NCI-H345 treated with DMSO at 0.1 percent for 48 hours (cell line): ENCODE measurements at regions not wholly inside any gene's neighbourhood (a gene's known extent, or its start where the extent isn't known, plus 50 kb on each side); places are given as distances from the start of the nearest gene placed in this dataset.

Source experiments
- DNase-seq: peaks from one replicate; lab custom pipeline; 2025; ENCODE audit not compliant: unreplicated experiment; lab: John Stamatoyannopoulos, UW

DNA sequence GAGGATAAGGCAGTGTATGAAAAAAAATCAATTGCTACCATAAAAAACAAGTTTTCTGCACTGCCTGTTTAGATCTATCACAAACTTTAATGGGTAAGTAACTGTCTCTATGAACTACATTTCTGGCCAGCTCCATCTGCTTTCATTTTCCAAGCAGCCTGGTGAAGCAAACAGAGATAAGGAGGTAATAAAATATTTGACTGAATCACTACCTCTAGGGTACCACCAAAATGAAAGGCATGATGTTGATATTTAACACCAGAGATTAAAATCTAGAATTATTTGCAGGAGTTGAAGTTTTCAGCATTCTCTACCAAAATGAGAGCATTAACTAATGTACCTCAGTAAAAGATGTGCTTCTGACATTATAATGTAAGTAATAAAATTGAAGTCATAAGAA, 863.5 kb upstream of the MGAT4C start:
- DNase-seq = no peak

DNA sequence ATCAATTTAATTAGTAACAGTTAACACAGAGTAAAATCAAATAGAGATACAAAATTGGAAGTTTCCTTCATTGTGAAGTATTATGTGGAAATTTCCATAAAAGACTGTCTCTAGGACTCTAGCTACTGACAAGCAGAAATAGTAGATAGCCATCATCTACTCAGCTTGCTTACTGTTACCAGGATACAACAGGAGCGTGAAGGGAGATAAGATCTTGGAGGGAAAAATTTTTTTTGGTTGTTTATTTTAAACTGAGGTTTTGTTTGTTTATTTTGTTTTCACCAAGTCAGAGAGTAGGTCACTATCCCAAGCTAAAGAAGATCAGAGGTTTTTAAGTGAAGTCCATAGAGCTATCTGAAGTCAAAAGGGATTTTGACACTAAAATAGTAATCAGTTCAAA, 861.3 kb upstream of the MGAT4C start:
- no peak for DNase-seq

DNA sequence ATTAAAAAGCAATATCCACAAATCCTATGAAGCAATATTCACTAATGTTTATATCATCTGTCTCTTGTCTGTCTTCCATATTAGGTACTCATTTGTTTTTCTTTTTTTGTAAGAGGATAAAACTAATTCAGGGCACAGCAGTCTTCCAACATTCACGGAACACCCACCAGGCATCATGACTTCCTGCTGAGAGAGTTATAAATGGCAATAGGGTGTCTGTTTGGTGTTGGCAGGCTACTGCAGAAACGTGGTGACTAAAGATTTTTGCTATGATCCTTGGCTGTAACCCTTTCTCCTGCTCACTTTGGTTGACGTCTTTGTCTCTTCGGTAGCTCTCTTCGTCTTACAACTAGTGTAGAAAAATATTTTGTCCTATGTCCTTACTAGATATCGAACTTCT, 860.6 kb upstream of the MGAT4C start:
- DNase-seq = no peak

DNA sequence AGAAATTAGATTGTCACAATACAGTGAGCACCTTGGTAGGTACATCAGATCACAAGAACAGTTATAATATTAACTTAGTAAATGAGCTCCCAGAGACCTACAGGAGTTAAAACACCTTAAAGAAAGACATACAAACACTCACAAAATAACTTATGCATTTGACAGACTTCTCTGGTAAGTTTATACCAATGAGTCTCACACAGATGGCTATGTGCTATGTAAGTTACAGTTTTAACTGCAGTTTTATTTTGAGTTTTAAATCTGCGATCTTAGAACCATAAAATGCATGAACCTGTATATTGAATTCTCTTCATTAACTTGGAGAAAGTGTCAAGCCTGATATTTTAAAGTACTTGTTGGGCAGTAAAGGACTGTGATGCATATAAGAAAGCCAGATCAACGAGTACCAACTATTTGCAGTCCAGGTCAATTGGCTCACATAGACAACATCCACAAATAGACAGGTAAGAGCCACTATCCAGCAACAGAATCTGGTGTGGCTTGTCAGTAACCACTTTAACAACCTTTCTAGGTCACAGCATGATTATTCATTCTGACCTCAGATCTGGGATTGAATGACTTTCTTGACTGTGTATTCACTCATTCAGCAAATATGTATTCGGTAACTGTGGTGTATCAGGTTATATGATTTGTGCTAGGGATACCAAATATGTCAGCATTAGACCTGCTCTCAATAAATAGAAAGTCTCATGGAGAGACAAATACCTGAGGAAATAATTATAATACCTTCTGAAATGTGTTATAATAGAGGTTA, 856.6 kb upstream of the MGAT4C start:
- no peak for DNase-seq

DNA sequence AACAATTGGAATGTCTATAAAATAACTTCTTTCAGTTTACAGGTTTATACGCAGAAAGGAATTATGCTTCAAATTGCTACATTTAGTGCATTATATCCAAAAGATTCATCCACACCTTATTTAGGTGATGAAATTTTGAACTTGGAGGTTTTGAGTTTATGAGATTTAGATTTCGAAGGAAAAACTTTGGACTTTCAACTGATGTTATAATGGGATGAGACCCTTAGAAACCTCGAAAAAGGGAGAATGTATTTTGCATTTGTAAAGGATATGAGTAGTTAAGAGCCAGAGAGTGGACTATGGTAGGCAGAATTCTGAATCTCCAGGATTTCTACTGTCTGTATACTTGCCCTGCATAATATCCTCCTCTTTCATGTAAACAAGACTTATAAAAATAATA, 851.6 kb upstream of the MGAT4C start:
- no peak for DNase-seq

DNA sequence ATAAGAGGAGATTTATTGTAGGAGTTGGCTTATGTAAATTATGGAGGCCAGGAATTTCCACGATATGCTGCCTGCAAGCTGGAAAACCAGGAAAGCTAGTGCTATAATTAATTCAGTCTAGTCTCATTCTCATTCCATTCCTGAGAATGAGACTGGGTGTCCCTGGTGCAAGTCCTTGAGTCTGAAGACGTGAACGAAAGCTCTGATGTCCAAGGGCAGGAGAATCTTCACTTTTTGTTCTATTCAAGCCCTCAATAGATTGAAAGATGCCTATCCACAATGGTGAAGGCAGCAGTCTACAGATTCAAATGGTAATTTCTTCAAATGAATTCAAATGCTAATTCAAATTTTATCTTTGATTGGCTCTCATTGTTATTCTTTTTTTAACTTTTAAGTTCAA, 851.1 kb upstream of the MGAT4C start:
- no peak for DNase-seq

DNA sequence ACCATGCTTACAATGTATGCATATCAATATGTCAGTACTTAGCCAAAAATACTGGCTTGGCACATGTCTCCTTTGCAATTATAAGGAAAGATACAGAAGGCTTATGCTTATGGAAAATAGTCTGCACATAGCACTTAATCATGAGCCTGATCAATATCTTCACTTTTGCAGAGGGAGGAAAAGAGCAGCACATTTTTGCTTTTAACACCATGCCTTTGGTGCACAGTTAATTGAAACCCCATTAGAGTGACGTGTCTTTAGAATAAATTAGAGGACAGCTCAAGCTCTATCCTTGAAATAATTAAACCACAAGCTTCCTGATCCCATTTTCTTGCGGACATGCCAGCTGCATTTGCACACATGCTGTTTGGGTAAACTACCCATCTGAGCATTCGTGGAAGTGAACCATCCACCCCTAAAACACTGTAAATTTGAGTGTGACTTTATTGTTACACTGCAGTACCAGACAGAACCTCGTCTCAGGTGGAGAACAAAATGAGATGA, 839.9 kb upstream of the MGAT4C start:
- DNase-seq = no peak

DNA sequence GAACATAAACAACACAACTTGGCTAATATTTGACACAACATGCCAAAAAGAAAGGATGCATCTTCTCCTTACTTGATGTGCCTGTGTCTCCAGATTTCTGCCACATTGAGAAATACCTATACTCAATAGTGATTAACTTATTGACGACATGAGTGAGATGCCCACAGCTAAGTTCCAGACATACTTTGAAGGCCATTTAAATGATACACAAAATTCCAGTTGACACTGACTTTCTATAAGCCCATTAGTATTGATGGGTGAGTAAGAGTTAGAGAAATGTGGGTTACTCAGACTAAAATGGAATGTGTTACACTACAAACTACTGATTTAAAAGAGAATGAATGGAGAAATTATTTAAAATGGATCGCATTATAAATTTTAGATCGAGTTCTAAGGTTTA, 838.2 kb upstream of the MGAT4C start:
- DNase-seq = no peak

DNA sequence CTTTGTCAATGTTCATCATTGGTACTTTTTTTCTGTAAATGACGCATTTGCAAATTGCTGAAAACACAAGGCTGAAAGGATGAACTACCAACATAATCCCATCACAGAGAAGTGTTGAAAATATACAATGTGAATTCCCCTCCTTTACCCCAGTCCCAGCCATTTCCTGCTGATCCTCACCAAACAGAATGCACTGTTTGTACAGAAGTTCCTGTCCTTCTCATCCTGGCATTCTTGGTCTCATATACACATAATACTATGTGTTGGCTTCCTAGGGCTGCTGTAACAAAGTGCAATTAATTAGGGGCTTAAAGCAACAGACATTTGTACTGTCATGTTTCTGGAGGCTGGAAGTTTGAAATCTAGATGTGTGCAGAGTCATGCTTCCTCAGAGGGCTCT, 836.2 kb upstream of the MGAT4C start:
- no peak for DNase-seq

DNA sequence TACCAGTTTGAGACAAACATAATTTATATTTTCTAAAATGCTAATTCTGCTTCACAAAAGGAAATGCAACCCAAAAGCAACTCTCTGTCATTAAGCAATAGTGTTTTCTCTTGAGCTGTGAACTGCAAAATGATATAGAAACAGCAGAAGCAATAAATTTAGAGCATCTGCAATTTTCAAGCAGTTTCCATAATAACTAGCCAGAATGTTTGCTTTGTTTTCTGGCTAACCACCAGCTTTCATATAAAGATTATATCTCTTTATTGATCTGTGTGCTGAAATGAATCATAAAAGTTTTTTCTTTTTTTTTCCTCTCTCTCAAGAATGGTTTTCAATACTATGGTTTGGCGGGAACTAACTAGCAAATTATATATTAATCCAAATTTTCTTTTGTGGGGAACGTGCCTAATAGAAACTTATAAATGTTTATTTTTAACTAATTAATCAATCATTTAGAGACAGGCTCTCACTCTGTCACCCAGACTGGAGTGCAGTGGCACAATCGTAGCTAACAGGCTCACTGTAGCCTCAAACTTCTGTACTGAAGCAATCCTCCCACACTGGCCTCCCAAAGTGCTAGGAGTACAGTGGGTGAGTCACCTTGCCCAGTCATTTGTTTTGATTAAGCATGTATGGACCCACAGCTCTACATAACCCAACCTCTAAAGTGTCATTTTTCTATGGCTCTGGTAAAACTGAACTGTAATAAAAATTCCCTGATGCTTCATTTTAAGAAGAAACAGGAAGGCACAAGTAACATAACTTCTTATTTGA, 830.1 kb upstream of the MGAT4C start:
- no peak for DNase-seq

DNA sequence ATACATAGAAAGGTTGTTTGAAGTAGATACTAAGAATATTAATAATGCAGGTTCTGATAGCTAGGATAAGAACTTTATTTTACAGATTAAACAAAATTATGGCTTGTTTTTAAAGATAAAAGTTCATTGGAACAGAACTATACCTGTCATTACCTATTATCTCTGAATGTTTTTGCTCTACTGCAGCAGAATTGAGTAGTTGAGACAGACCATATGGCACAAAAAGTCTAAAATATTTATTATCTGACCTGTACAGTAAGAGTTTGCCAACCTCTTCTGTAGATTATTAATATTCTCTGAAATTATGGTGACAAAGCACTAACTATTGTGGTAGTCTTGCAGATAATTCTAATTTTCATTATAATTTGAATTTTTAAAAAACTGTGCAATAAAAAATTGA, 829.1 kb upstream of the MGAT4C start:
- no peak for DNase-seq

DNA sequence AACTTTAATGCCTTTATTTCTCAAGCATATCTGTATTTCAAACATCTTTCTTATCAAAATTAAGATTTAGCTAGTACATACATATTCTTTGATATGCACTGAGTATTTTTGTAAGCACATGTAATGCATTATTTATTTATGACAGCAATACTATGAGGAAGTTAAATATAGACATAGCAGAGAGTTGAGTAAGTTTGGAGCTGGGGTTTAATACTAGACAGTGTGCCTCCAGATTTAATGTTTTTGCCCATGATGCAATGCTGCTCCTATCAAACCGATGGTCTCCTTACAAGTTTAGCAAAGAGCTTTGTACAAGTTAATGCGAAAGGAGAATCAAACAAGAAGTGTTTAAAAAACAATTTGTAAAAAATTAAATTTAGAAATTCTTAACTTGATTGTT, 826.6 kb upstream of the MGAT4C start:
- DNase-seq = no peak

DNA sequence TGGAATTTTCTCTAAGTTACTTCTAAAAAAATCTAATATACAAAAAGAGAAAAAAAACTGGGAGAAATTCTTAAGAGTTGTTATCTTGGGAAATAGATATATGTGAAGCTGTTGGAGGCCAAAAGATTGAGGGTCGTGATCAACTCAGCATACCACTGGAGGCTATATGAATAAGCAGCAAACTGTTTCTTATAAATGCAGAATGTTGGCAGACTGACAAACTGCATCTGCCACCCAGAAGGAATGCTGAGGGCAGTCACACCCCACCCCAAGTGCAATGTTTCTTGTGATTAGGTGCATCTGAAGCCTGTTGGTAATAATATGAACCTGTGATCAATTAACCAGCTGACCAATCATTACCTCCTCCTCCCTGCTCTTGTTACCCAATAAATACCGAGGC, 818.6 kb upstream of the MGAT4C start:
- no peak for DNase-seq

DNA sequence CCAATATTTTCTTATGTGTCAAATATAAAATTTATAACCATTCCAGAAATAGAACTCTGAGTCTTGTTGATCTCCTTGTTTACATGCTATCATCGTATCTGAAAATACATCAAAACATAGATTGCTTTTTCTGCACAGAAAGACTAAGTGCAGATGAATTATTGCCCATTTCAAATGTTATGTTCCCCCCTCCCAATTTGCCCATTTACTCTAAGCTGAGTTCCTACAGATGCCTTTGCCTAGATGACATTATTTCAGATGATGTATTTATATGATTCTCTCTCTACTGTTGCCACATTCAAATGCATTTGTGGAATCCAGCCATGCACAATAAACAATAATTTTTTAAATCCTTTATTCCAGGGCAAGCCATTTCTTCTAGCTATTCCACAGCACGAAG, 810.1 kb upstream of the MGAT4C start:
- DNase-seq = no peak

DNA sequence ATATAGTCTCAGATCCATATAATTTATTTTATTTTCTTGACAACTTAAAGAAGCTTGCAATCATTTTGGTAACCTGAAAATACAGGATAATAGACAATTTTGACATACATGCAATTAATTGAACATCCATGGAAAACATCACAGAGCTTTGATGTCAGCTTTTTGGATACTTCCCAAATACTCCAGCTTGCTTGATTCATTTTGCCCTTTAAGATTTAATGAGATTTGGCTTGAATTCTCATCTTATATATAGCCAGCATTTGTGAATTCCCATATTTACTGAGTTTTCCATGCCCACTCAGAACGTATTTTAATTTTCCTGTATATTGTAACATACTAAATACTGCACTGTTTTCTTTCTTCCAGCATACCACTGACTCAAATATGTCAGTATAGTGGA, 803.0 kb upstream of the MGAT4C start:
- no peak for DNase-seq

DNA sequence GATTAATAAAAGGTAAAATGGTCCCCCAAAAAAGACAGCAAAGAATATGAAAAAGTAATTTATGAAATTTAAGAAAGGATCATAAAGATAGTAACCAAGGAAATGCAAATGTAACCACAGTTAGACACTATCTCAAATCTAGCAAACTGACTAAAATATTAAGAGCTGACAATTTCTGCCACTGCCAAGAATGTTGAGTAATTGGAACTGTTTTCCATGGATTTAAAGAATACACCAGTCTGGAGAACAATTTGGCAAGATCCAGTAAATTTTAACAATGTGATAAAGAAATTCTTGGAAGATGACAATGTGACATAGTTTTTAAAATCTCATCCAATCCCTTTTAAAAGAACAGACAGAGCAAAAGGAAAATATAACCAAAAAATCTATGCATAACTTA, 798.0 kb upstream of the MGAT4C start:
- DNase-seq = no peak

DNA sequence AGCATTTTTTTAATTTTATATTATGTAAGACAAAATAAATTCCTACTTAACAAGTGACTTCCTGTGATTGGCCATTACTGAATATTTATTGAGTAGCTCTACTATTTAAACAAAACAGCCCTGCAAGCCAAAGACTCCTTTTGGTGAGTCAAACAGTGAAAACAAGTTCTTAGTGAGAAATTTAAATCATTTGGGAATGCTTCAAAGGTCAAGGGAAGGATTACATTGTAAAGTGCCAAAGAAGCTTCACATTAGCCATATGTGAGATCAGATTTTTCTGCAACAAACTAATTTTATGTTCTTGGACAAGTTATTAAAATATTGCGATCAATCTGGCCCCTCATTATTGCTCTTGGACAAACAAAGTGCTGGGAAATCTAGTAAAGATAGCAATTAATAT, 795.4 kb upstream of the MGAT4C start:
- no peak for DNase-seq

DNA sequence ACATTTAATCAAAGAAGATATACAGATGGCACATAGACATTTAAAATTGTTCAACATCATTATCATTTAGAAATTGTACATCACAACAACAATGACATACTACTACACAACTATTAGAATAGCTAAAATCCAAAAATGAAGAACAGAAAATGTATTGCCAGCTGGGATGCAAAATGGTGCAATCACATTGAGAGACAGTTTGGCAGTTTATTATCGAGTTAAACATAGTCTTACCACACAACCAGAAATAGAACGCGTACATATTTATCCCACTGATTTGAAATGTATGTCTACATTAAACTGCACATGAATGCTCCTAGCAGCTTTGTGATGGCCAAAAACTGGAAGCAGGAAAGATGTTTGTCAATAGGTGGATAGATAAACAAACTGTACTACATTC, 791.5 kb upstream of the MGAT4C start:
- DNase-seq = no peak

DNA sequence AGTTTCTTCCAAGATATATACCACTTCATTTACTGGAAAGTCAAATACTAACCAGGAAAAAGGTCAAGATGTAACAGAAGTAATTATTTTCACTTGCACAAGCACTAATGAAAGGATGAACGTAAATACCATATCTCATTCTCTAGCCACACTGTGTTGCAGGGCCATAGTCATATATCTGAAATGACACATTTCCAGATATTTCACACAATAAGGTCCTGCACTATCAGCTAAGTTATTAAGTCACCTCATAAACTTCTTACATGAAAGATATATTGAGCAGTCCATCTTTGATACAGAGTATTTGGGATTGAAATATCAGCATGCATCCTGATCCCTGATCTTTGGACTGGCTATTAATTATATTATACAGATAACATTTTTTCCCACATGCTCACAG, 783.3 kb upstream of the MGAT4C start:
- DNase-seq = no peak

DNA sequence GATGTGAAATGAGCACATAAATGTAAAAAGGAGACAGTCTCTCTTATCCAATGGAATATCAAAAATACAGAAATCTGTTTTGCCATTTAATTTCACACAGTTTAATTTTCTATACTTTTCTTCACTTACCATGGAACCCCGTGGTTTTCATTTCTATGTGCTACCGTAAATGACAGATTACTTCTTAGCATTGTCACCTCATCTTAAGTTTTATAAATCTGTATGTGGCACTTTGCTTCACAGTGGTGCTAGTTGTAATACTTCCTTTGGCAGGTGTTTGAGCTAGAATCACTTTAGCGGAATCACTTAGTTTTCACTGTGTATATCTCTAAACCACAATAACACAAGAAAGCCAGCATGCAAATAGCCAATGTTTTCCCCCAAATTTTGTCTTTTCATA, 781.9 kb upstream of the MGAT4C start:
- no peak for DNase-seq

DNA sequence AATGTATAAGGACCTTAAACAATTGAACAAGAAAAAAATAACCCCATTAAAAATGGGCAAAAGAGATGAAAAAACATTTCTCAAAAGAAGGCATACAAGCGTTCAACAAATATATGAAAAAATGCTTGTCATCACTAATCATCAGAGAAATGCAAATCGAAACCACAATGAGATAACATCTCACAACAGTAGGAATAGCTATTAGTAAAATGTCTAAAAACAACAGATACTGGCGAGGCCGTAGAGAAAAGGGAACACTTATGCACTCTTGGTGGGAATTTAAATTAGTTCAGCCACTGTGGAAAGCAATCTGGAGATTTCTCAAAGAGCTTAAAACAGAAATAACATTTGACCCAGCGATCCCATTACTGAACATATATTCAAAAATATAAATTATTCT, 769.8 kb upstream of the MGAT4C start:
- no peak for DNase-seq

DNA sequence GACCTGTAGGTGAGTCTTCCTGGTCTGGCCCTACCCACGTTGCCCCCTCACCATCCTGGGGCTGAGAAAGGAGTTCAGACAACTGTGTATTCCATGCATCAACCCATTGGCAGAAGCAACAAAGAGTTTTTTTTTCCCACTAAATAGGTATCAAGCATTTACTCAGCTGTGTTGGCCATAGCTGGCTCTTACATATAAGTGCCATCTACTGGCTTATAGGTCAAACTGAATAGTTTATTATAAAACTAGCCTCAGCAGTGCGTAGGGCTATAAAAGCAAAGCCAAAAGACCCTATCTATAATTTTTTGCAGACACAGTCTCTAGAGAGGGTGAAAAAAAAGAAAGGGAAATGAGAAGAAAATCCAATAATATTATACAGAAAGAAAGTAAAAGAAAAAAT, 765.2 kb upstream of the MGAT4C start:
- DNase-seq = no peak

DNA sequence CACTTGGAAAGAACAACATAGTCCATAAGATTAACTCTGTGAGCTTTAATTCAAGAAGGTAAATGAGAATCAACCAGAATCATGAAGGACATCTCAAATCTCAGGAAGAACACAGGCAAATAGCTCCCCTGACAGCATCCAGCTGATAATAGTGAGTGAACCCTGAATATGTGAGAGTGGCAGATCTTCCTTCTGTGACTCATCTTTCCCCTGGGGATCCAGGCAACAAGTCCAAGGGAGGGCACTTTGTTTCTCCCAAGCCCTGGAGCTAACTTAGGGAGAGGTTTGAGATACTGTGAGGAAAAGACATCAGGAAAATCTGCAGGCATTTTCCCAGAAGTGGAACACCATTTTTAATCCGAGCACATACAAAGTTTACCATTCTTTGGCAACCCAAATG, 763.9 kb upstream of the MGAT4C start:
- DNase-seq = no peak
